CD4-positive, alpha-beta memory T cell (primary cell): ENCODE measurements at regions not wholly inside any gene's neighbourhood (a gene's known extent, or its start where the extent isn't known, plus 50 kb on each side); places are given as distances from the start of the nearest gene placed in this dataset.

ENCODE experiments used
- CTCF ChIA-PET: fragments of 350-600 bp; sonication (Branson Sonifier 250); formaldehyde crosslinking; loops from one replicate; lab custom pipeline; 2021; ENCODE audit warnings: inconsistent platforms; ENCODE audit not compliant: partially characterized antibody; lab: Charles Lee
- POLR2A ChIA-PET: fragments of 350-600 bp; sonication (Branson Sonifier 250); formaldehyde crosslinking; loops from one replicate; lab custom pipeline; 2021; ENCODE audit not compliant: partially characterized antibody; lab: Charles Lee
- DNase-seq, 5 donors: peaks; one replicate each; pipeline versions ENCODE4 v3.0.0 to v3.0.0-alpha.2; 2020 to 2022; ENCODE audit warnings: mixed read lengths in 1 of 5
- H3K27ac ChIP-seq: one replicate; pipeline ENCODE4 v1.7.0; 2013; ENCODE audit warnings: low read depth, low read length
- H3K27me3 ChIP-seq: 2 replicates; pipeline ENCODE4 v1.7.0; 2013; ENCODE audit warnings: mild to moderate bottlenecking, low read length, moderate library complexity; ENCODE audit not compliant: insufficient read depth
- H3K36me3 ChIP-seq: 2 replicates; pipeline ENCODE4 v1.7.0; 2013; ENCODE audit warnings: mild to moderate bottlenecking, low read length, moderate library complexity; ENCODE audit not compliant: insufficient read depth
- H3K4me1 ChIP-seq: 2 replicates; pipeline ENCODE4 v1.7.0; 2013; ENCODE audit warnings: mild to moderate bottlenecking, low read length, moderate library complexity; ENCODE audit not compliant: insufficient read depth
- H3K4me3 ChIP-seq, 2 donors: one replicate each; pipeline ENCODE4 v1.7.0; 2013; ENCODE audit warnings: low read length in 2 of 2, mild to moderate bottlenecking in 1 of 2
- H3K9me3 ChIP-seq, 2 donors: one replicate each; pipeline ENCODE4 v1.7.0; 2013; ENCODE audit warnings: low read length in 2 of 2, control low read depth in 1 of 2; ENCODE audit not compliant: control insufficient read depth in 1 of 2
- H3K27ac Mint-ChIP-seq, 7 donors: one replicate each; pipeline ENCODE4 v1.8.0; 2020 to 2021; ENCODE audit warnings: mixed read lengths in 7 of 7, mild to moderate bottlenecking in 6 of 7, inconsistent platforms in 3 of 7, moderate library complexity in 3 of 7
- H3K27me3 Mint-ChIP-seq, 2 donors: one replicate each; pipeline ENCODE4 v1.8.0; 2020 to 2021; ENCODE audit warnings: mixed read lengths in 2 of 2
- H3K36me3 Mint-ChIP-seq, 2 donors: one replicate each; pipeline ENCODE4 v1.8.0; 2020 to 2021; ENCODE audit warnings: mixed read lengths in 2 of 2, inconsistent platforms in 1 of 2, mild to moderate bottlenecking in 1 of 2
- H3K4me1 Mint-ChIP-seq, 4 donors: one replicate each; pipeline ENCODE4 v1.8.0; 2020 to 2021; ENCODE audit warnings: mixed read lengths in 4 of 4, mild to moderate bottlenecking in 1 of 4
- H3K4me3 Mint-ChIP-seq, 8 donors: one replicate each; pipeline ENCODE4 v1.8.0; 2020 to 2021; ENCODE audit warnings: mixed read lengths in 8 of 8, mild to moderate bottlenecking in 7 of 8, moderate library complexity in 6 of 8, inconsistent platforms in 3 of 8
- H3K9me3 Mint-ChIP-seq, 8 donors: one replicate each; pipeline ENCODE4 v1.8.0; 2020 to 2021; ENCODE audit warnings: mixed read lengths in 8 of 8, mild to moderate bottlenecking in 5 of 8, inconsistent platforms in 3 of 8, moderate library complexity in 1 of 8
- intact Hi-C: fragments of 100-400 bp; cut with micrococcal nuclease; formaldehyde crosslinking; loops from one replicate; pipeline ENCODE4 v1.15.1; 2023

DNA sequence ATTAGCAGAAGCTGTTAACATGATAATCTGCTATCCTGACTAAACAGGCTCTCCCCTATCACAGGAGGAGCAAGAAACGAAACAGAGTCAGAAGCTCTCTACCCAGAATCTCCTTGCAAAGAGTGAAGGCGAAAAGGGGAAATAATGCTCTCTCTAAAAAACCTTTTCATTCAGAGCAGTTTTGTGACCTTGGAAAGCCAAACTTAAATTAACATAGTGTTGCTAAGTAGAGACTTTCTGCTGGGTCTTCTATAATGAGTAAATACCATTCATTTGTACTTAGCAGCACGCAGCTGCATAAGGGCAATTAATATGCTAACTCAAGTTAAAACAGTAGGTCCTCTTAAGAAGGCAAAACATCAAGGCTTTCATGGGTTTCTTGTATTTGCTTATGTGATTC lies 101.7 kb upstream of the GPR139 start:
- Histone ChIP-seq H3K36me3 (no peaks in the 10 kb centered on the region), H3K4me3 (no peak overlapping the region), H3K27ac (no peak overlapping the region), H3K4me1 (no peaks in the 10 kb centered on the region), H3K9me3 (no peaks in the 10 kb centered on the region), H3K27me3 (no peaks in the 10 kb centered on the region)
- Mint-ChIP-seq H3K4me1 (no peaks in the 10 kb centered on the region), H3K27ac (no peak overlapping the region), H3K4me3 (no peak overlapping the region), H3K36me3 (no peaks in the 10 kb centered on the region), H3K9me3 (peaks cover 0 to 10% (median 2%) of the 10 kb centered on the region in 8 donors), H3K27me3 (no peaks in the 10 kb centered on the region)
- POLR2A ChIA-PET, result no interaction called here
- CTCF ChIA-PET, result no interaction called here
- intact Hi-C loops, result no loop called here
- no peak for DNase-seq

DNA sequence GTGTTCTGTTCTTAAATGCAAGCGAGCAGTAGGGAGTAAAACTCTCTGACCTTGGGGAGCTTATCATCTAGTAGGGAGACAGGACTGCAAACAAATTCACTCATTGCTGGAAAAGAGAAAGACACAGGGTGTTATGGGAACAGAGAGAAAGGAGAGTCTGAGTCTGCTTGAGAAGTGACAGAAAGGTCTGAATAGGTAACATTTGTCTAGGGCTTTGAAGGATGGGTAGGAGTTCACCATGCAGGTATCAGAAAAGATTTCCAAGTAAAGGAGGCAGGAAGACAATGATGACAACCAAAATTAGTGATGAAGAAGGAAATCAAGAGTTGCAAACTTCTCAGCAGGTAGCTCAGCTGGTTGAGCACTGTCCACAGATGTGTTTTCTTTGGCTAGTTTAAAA lies 93.6 kb upstream of the GPR139 start:
- H3K27me3 Mint-ChIP-seq, result no peaks in the 10 kb centered on the region

DNA sequence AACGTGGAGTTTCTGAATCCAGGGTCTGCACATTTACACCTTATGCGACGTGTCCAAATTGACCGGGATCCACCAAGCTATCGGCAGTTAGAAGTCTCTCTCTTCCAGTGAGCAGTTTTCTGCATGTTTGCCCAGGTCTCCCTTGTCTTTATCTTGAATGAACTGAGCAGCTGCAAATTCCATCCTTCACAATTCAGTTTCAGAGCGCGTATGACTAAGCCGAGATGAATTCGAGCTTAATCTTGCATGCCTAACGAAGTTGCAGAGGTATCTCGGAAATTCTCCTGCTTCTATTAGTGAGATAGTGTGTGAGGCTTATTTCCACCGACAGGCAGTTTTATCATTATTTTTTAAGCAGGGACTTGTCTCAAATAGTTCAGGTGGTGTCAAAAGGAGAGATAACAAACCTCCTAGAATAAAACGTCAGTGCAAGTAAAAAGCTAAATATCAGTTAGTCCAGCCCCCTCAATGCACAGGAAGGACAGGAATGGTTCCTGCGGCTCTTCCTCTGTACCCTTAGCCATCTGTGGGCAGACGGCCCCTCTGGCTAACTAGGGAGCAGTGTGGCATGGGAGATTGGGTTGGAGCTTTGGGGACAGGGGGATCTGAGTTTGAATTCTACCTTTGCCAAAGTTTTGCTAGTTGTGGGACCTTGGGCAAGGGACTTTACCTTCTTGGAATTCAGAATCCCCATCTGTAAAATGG lies 93.0 kb upstream of the GPR139 start:
- H3K36me3 Mint-ChIP-seq, result no peaks in the 10 kb centered on the region
- H3K4me3 ChIP-seq, result no peak overlapping the region
- no peak overlapping the region for H3K4me3 Mint-ChIP-seq
- intact Hi-C loops, result no loop called here
- no peak overlapping the region for H3K27ac ChIP-seq
- no peaks in the 10 kb centered on the region for H3K4me1 ChIP-seq
- peaks cover 0 to 12% (median 1%) of the 10 kb centered on the region in 8 donors for H3K9me3 Mint-ChIP-seq
- no peaks in the 10 kb centered on the region for H3K36me3 ChIP-seq
- H3K4me1 Mint-ChIP-seq, result no peaks in the 10 kb centered on the region
- POLR2A ChIA-PET, result no interaction called here
- H3K27me3 ChIP-seq, result no peaks in the 10 kb centered on the region
- CTCF ChIA-PET, result no interaction called here
- H3K27me3 Mint-ChIP-seq, result no peaks in the 10 kb centered on the region
- H3K27ac Mint-ChIP-seq, result no peak overlapping the region
- H3K9me3 ChIP-seq, result no peaks in the 10 kb centered on the region
- no peak for DNase-seq

More for the DNA sequence above, 93.6 kb upstream of the GPR139 start:
- Mint-ChIP-seq H3K9me3 (peaks cover 0 to 12% (median 2%) of the 10 kb centered on the region in 8 donors), H3K27ac (no peak overlapping the region), H3K36me3 (no peaks in the 10 kb centered on the region), H3K4me3 (no peak overlapping the region), H3K4me1 (no peaks in the 10 kb centered on the region)
- no peaks in the 10 kb centered on the region for H3K4me1 ChIP-seq
- no peak overlapping the region for H3K4me3 ChIP-seq
- no peaks in the 10 kb centered on the region for H3K9me3 ChIP-seq
- CTCF ChIA-PET, result no interaction called here
- H3K36me3 ChIP-seq, result no peaks in the 10 kb centered on the region
- no peak for DNase-seq
- no peak overlapping the region for H3K27ac ChIP-seq
- intact Hi-C loops, result no loop called here
- no peaks in the 10 kb centered on the region for H3K27me3 ChIP-seq
- POLR2A ChIA-PET, result no interaction called here

DNA sequence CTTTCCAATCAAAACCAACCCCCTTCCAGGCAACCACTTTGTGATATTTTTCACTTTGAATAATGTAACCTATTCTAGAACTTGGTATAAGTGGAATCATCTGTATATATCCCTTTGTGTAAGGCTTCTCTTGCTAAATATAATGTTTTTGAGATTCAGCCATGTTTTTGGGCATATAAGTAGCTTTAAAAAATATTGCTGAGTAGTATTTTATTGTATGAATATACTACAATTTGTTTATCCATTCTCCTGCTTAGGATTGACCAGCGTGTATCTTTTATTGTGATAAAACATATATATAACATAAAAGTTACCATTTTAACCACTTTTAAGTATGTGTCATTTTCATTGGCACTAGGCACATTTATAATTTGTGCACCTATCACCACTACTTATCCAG lies 79.8 kb upstream of the GPR139 start:
- no peaks in the 10 kb centered on the region for H3K36me3 Mint-ChIP-seq
- Histone ChIP-seq H3K4me3 (no peak overlapping the region), H3K27me3 (no peaks in the 10 kb centered on the region), H3K4me1 (no peaks in the 10 kb centered on the region), H3K27ac (no peak overlapping the region), H3K36me3 (no peaks in the 10 kb centered on the region), H3K9me3 (no peaks in the 10 kb centered on the region)
- H3K4me3 Mint-ChIP-seq, result no peak overlapping the region
- intact Hi-C loops, result no loop called here
- no peak overlapping the region for H3K27ac Mint-ChIP-seq
- POLR2A ChIA-PET, result no interaction called here
- no peaks in the 10 kb centered on the region for H3K4me1 Mint-ChIP-seq
- peaks cover 3 to 10% (median 5%) of the 10 kb centered on the region in 8 donors for H3K9me3 Mint-ChIP-seq
- CTCF ChIA-PET, result interaction anchor here (0.6 kb wide), 1 partner anchor 772 kb away, joined by 3 read pairs; no protein-coding TSS in a partner anchor
- DNase-seq, result no peak
- no peaks in the 10 kb centered on the region for H3K27me3 Mint-ChIP-seq

DNA sequence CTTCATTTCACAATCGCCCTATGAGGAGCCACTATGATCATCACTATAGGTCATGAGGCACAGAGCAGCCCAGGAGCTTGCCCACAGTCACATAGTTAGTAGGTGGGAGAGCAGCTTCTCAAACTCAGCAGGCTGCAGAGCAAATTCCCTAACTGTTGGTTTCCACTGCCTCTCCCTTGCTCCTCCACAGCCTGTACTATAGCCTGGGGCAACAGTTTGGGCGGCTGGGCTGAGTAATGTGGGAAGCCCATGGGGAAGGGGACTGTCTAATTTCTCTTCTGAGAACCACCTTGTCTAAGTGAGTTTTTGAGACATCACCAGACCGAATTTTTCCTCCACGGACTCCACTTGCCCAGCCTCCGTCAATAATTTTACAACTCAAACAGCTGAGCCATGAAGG lies 73.4 kb upstream of the GPR139 start:
- Mint-ChIP-seq H3K27me3 (peaks cover 0 to 4% of the 10 kb centered on the region in 2 donors), H3K36me3 (no peaks in the 10 kb centered on the region), H3K4me1 (no peaks in the 10 kb centered on the region), H3K4me3 (no peak overlapping the region), H3K27ac (no peak overlapping the region), H3K9me3 (peaks cover 0 to 6% (median 1%) of the 10 kb centered on the region in 8 donors)
- Histone ChIP-seq H3K4me3 (no peak overlapping the region), H3K9me3 (no peaks in the 10 kb centered on the region), H3K27ac (no peak overlapping the region), H3K36me3 (no peaks in the 10 kb centered on the region), H3K4me1 (no peaks in the 10 kb centered on the region), H3K27me3 (no peaks in the 10 kb centered on the region)
- ChIA-PET POLR2A (no interaction called here), CTCF (no interaction called here)
- intact Hi-C loops, result no loop called here
- no peak for DNase-seq

DNA sequence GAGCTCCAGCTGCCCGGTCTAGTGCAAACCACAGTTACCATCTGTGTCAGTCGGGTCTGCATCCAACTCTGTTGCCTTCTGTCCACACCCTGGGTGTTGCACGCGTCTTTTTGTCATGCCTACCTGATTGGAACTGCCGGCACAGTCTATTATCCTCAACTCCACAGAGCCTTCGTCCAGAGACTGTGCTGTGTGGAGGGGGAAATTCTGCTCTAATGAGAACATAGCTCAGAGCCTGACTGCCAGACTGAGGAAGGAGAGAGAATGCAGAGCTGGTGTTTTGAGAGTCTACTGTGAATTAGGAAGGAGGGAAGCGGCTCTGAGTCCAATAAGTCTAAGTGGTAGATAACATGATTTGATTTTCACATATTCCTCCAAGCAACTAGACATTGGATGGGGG lies 68.3 kb upstream of the GPR139 start:
- CTCF ChIA-PET, result no interaction called here
- Histone ChIP-seq H3K27me3 (no peaks in the 10 kb centered on the region), H3K4me3 (no peak overlapping the region), H3K36me3 (no peaks in the 10 kb centered on the region), H3K27ac (no peak overlapping the region), H3K4me1 (no peaks in the 10 kb centered on the region), H3K9me3 (no peaks in the 10 kb centered on the region)
- intact Hi-C loops, result no loop called here
- no peak for DNase-seq
- Mint-ChIP-seq H3K27ac (no peak overlapping the region), H3K36me3 (no peaks in the 10 kb centered on the region), H3K4me3 (no peak overlapping the region), H3K4me1 (no peaks in the 10 kb centered on the region), H3K9me3 (peaks cover 0 to 6% (median 1%) of the 10 kb centered on the region in 8 donors), H3K27me3 (peaks cover 0 to 3% of the 10 kb centered on the region in 2 donors)
- POLR2A ChIA-PET, result no interaction called here

DNA sequence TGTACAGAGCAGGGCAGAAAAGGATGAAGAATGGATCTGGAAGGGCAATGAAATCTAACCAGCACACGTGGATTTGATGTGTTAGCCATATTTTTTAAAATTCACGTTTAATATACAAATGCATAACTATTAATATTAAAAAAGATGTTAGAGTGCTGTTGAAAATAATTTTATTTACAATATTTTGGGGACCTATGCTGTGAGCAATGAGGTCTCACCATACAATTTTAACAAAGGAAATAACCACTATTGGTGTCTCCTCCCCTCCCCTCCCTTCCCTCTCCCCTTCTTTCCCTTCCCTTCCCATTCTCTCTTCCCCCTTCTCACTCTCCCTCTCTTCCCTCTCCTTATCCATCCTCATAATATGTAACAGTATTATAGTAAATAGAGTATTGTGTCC lies 64.2 kb upstream of the GPR139 start:
- H3K36me3 ChIP-seq, result no peaks in the 10 kb centered on the region
- Mint-ChIP-seq H3K27ac (no peak overlapping the region), H3K36me3 (no peaks in the 10 kb centered on the region), H3K27me3 (peaks cover 0 to 3% of the 10 kb centered on the region in 2 donors), H3K9me3 (peaks cover 0 to 10% (median 2%) of the 10 kb centered on the region in 8 donors), H3K4me1 (no peaks in the 10 kb centered on the region), H3K4me3 (no peak overlapping the region)
- no peak overlapping the region for H3K4me3 ChIP-seq
- H3K4me1 ChIP-seq, result no peaks in the 10 kb centered on the region
- intact Hi-C loops, result no loop called here
- CTCF ChIA-PET, result no interaction called here
- H3K9me3 ChIP-seq, result no peaks in the 10 kb centered on the region
- H3K27me3 ChIP-seq, result no peaks in the 10 kb centered on the region
- POLR2A ChIA-PET, result no interaction called here
- no peak for DNase-seq
- H3K27ac ChIP-seq, result no peak overlapping the region
